ENCODE measurements at regions not wholly inside any gene's neighbourhood (a gene's known extent, or its start where the extent isn't known, plus 50 kb on each side); places are given as distances from the start of the nearest gene placed in this dataset.

GRCh38 chr7:46968003-46968402 is 613.9 kb downstream of the TNS3 start:
- H3K9me3 ChIP-seq (replicated peaks in 1 of 3), result peaks cover 0 to 17% (median 15%) of the 10 kb centered on the region in 3 donors
- DNase-seq, result no peak
- WGBS, 4 donors, result 90 to 94% (median 92%) methylated on average over 1 of the region's 1 CpG

GRCh38 chr7:46963719-46964118 is 618.2 kb downstream of the TNS3 start:
- TF ChIP-seq CTCF (IDR thresholded peaks at IDR 0.05), result no peak
- intact Hi-C loops (cut with DNase I), result no loop called here
- H3K4me1 ChIP-seq (replicated peaks in 1 of 2), result no peaks in the 10 kb centered on the region
- no peak for DNase-seq
- H3K27ac ChIP-seq, result no peak overlapping the region
- no peaks in the 10 kb centered on the region for H3K36me3 ChIP-seq (replicated peaks in 1 of 2)
- H3K27me3 ChIP-seq, result no peaks in the 10 kb centered on the region
- H3K4me3 ChIP-seq, result no peak overlapping the region
- peaks cover 0 to 18% (median 15%) of the 10 kb centered on the region in 3 donors for H3K9me3 ChIP-seq (replicated peaks in 1 of 3)

More at GRCh38 chr7:46968003-46968402, 613.9 kb downstream of the TNS3 start:
- Histone ChIP-seq H3K4me1 (replicated peaks in 1 of 2) (no peaks in the 10 kb centered on the region), H3K36me3 (replicated peaks in 1 of 2) (no peaks in the 10 kb centered on the region), H3K4me3 (no peak overlapping the region), H3K27me3 (no peaks in the 10 kb centered on the region), H3K27ac (no peak overlapping the region)
- TF ChIP-seq POLR2A (IDR thresholded peaks at IDR 0.05) (no peak), CTCF (IDR thresholded peaks at IDR 0.05) (no peak)
- intact Hi-C loops (cut with DNase I), result no loop called here

GRCh38 chr7:46960970-46961369 is 620.9 kb downstream of the TNS3 start:
- peaks cover 0 to 14% of the 10 kb centered on the region in 2 donors for H3K4me1 ChIP-seq (replicated peaks in 1 of 2)
- no peak overlapping the region for H3K27ac ChIP-seq
- no peaks in the 10 kb centered on the region for H3K36me3 ChIP-seq (replicated peaks in 1 of 2)
- no peak for TF ChIP-seq POLR2A (IDR thresholded peaks at IDR 0.05)
- TF ChIP-seq CTCF (IDR thresholded peaks at IDR 0.05), result no peak
- no peak overlapping the region for H3K4me3 ChIP-seq
- H3K9me3 ChIP-seq (replicated peaks in 1 of 3), result peaks cover 0 to 13% (median 13%) of the 10 kb centered on the region in 3 donors
- H3K27me3 ChIP-seq, result no peaks in the 10 kb centered on the region
- intact Hi-C loops (cut with DNase I), result no loop called here
- WGBS, 4 donors, result 36 to 65% (median 51%) methylated on average over 3 of the region's 3 CpGs
- no peak for DNase-seq

GRCh38 chr7:46957195-46957594 is 624.7 kb downstream of the TNS3 start:
- peaks cover 0 to 34% of the 10 kb centered on the region in 2 donors for H3K4me1 ChIP-seq (replicated peaks in 1 of 2)
- TF ChIP-seq POLR2A (IDR thresholded peaks at IDR 0.05) (no peak), CTCF (IDR thresholded peaks at IDR 0.05) (no peak)
- no peak overlapping the region for H3K27ac ChIP-seq
- no peaks in the 10 kb centered on the region for H3K36me3 ChIP-seq (replicated peaks in 1 of 2)
- intact Hi-C loops (cut with DNase I), result no loop called here
- no peaks in the 10 kb centered on the region for H3K9me3 ChIP-seq (replicated peaks in 1 of 3)
- 84 to 90% (median 88%) methylated on average over 5 of the region's 5 CpGs for WGBS, 4 donors
- no peak overlapping the region for H3K4me3 ChIP-seq
- H3K27me3 ChIP-seq, result no peaks in the 10 kb centered on the region
- DNase-seq, result no peak

Measured in adrenal gland (tissue), 9 donors.